NT2/D1 (cell line): ENCODE measurements at regions not wholly inside any gene's neighbourhood (a gene's known extent, or its start where the extent isn't known, plus 50 kb on each side); places are given as distances from the start of the nearest gene placed in this dataset.

Source experiments
- SUZ12 ChIP-seq: IDR thresholded peaks from 2 replicates; pipeline ENCODE4 v1.6.1; 2011; ENCODE audit not compliant: insufficient read length, insufficient read depth; ENCODE audit errors: extremely low read depth
- YY1 ChIP-seq: IDR thresholded peaks from 2 replicates; pipeline ENCODE4 v1.6.1; 2011; ENCODE audit not compliant: insufficient read length, insufficient read depth
- ZNF274 ChIP-seq: IDR thresholded peaks from 2 replicates; pipeline ENCODE4 v1.6.1; 2011; ENCODE audit warnings: mild to moderate bottlenecking, low read depth, low read length

- TF ChIP-seq YY1 (no peak), ZNF274 (no peak), SUZ12 (no peak)
Measured at GRCh38 chr2:71784734-71785511, 331.6 kb downstream of the DYSF start.
